CD4-positive, CD25-positive, alpha-beta regulatory T cell (primary cell): ENCODE measurements at regions not wholly inside any gene's neighbourhood (a gene's known extent, or its start where the extent isn't known, plus 50 kb on each side); places are given as distances from the start of the nearest gene placed in this dataset.

Experiments
- ATAC-seq, 2 donors: fragments of 150-1000 bp; cut with Tn5 transposase; one replicate each; pipeline ENCODE4 v1.10.0; 2021; ENCODE audit warnings: low read depth in 2 of 2, moderate number of reproducible peaks in 2 of 2, moderate library complexity in 1 of 2
- DNase-seq, 3 donors: peaks; one replicate each; pipeline versions ENCODE4 v3.0.0 to v3.0.0-alpha.2; 2012 to 2022; ENCODE audit warnings: mixed read lengths in 1 of 3
- H3K27ac ChIP-seq: one replicate; pipeline ENCODE4 v1.7.0; 2013; ENCODE audit warnings: mild to moderate bottlenecking, low read length; ENCODE audit not compliant: insufficient read depth, poor library complexity, severe bottlenecking
- H3K27me3 ChIP-seq: one replicate; pipeline ENCODE4 v1.7.0; 2013; ENCODE audit warnings: low read length; ENCODE audit not compliant: control insufficient read depth, insufficient read depth
- H3K36me3 ChIP-seq: one replicate; pipeline ENCODE4 v1.7.0; 2013; ENCODE audit warnings: mild to moderate bottlenecking, low read length, moderate library complexity; ENCODE audit not compliant: control insufficient read depth, insufficient read depth
- H3K4me1 ChIP-seq: 2 replicates; pipeline ENCODE4 v1.7.0; 2013; ENCODE audit warnings: mild to moderate bottlenecking, low read length; ENCODE audit not compliant: insufficient read depth, control insufficient read depth, poor library complexity, severe bottlenecking
- H3K4me3 ChIP-seq: one replicate; pipeline ENCODE4 v1.7.0; 2013; ENCODE audit warnings: low read depth, mild to moderate bottlenecking, low read length, moderate library complexity
- H3K9me3 ChIP-seq, 2 experiments: 1 replicate in 1 of 2; 2 replicates in 1 of 2; pipeline ENCODE4 v1.7.0; 2013; ENCODE audit warnings: low read length in 2 of 2, mild to moderate bottlenecking in 1 of 2, moderate library complexity in 1 of 2; ENCODE audit not compliant: control insufficient read depth in 2 of 2
- H3K27ac Mint-ChIP-seq, 3 donors: one replicate each; pipeline ENCODE4 v1.8.0; 2020 to 2022; ENCODE audit warnings: mild to moderate bottlenecking in 3 of 3, mixed read lengths in 3 of 3, moderate library complexity in 2 of 3
- H3K27me3 Mint-ChIP-seq: one replicate; pipeline ENCODE4 v1.8.0; 2022; ENCODE audit warnings: mild to moderate bottlenecking, mixed read lengths
- H3K36me3 Mint-ChIP-seq: one replicate; pipeline ENCODE4 v1.8.0; 2020; ENCODE audit warnings: mixed read lengths
- H3K4me1 Mint-ChIP-seq, 4 donors: one replicate each; pipeline ENCODE4 v1.8.0; 2020 to 2022; ENCODE audit warnings: mixed read lengths in 4 of 4, mild to moderate bottlenecking in 1 of 4
- H3K4me3 Mint-ChIP-seq, 4 donors: one replicate each; pipeline ENCODE4 v1.8.0; 2020 to 2022; ENCODE audit warnings: mild to moderate bottlenecking in 4 of 4, mixed read lengths in 4 of 4, moderate library complexity in 3 of 4
- H3K9me3 Mint-ChIP-seq, 7 donors: one replicate each; pipeline ENCODE4 v1.8.0; 2020 to 2022; ENCODE audit warnings: mixed read lengths in 7 of 7, mild to moderate bottlenecking in 3 of 7, moderate library complexity in 2 of 7

GRCh38 chr9:1528456-1528855 is 478.3 kb downstream of the DMRT2 start:
- peaks cover 0 to 4% (median 0%) of the 10 kb centered on the region in 7 donors for H3K9me3 Mint-ChIP-seq
- ATAC-seq, result no peak
- no peaks in the 10 kb centered on the region for H3K36me3 ChIP-seq

GRCh38 chr9:1530696-1531095 is 480.5 kb downstream of the DMRT2 start:
- peaks cover 0 to 4% (median 2%) of the 10 kb centered on the region in 7 donors for H3K9me3 Mint-ChIP-seq
- H3K27me3 Mint-ChIP-seq, result no peaks in the 10 kb centered on the region
- H3K36me3 Mint-ChIP-seq, result no peaks in the 10 kb centered on the region
- Histone ChIP-seq H3K9me3 (no peaks in the 10 kb centered on the region), H3K27me3 (no peaks in the 10 kb centered on the region), H3K36me3 (no peaks in the 10 kb centered on the region), H3K4me3 (no peak overlapping the region), H3K4me1 (no peaks in the 10 kb centered on the region), H3K27ac (no peak overlapping the region)
- H3K27ac Mint-ChIP-seq, result no peak overlapping the region
- DNase-seq (no peak), ATAC-seq (no peak)
- H3K4me1 Mint-ChIP-seq, result no peaks in the 10 kb centered on the region
- no peak overlapping the region for H3K4me3 Mint-ChIP-seq

More at GRCh38 chr9:1528456-1528855, 478.3 kb downstream of the DMRT2 start:
- Mint-ChIP-seq H3K4me1 (no peaks in the 10 kb centered on the region), H3K27me3 (no peaks in the 10 kb centered on the region), H3K27ac (no peak overlapping the region), H3K4me3 (no peak overlapping the region), H3K36me3 (no peaks in the 10 kb centered on the region)
- no peak overlapping the region for H3K27ac ChIP-seq
- no peak overlapping the region for H3K4me3 ChIP-seq
- DNase-seq, result no peak
- no peaks in the 10 kb centered on the region for H3K9me3 ChIP-seq
- no peaks in the 10 kb centered on the region for H3K4me1 ChIP-seq
- H3K27me3 ChIP-seq, result no peaks in the 10 kb centered on the region

GRCh38 chr9:1531424-1531823 is 481.3 kb downstream of the DMRT2 start:
- Histone ChIP-seq H3K9me3 (no peaks in the 10 kb centered on the region), H3K27me3 (no peaks in the 10 kb centered on the region), H3K36me3 (no peaks in the 10 kb centered on the region), H3K4me1 (no peaks in the 10 kb centered on the region), H3K4me3 (no peak overlapping the region), H3K27ac (no peak overlapping the region)
- Mint-ChIP-seq H3K9me3 (peaks cover 0 to 5% (median 2%) of the 10 kb centered on the region in 7 donors), H3K4me3 (no peak overlapping the region), H3K27ac (no peak overlapping the region), H3K27me3 (no peaks in the 10 kb centered on the region), H3K36me3 (no peaks in the 10 kb centered on the region), H3K4me1 (no peaks in the 10 kb centered on the region)
- DNase-seq (no peak), ATAC-seq (no peak)

GRCh38 chr9:1532171-1532570 is 482.0 kb downstream of the DMRT2 start:
- Mint-ChIP-seq H3K27me3 (no peaks in the 10 kb centered on the region), H3K4me1 (no peaks in the 10 kb centered on the region), H3K4me3 (no peak overlapping the region), H3K9me3 (peaks cover 0 to 5% (median 2%) of the 10 kb centered on the region in 7 donors), H3K27ac (no peak overlapping the region), H3K36me3 (no peaks in the 10 kb centered on the region)
- Histone ChIP-seq H3K4me3 (no peak overlapping the region), H3K36me3 (no peaks in the 10 kb centered on the region), H3K27ac (no peak overlapping the region), H3K4me1 (no peaks in the 10 kb centered on the region), H3K9me3 (no peaks in the 10 kb centered on the region), H3K27me3 (no peaks in the 10 kb centered on the region)
- DNase-seq, result no peak
- no peak for ATAC-seq

GRCh38 chr9:1535051-1535450 is 480.1 kb upstream of the SMARCA2 start:
- no peaks in the 10 kb centered on the region for H3K4me1 ChIP-seq

GRCh38 chr9:1535599-1535998 is 479.5 kb upstream of the SMARCA2 start:
- Mint-ChIP-seq H3K4me1 (no peaks in the 10 kb centered on the region), H3K9me3 (peaks cover 0 to 5% (median 1%) of the 10 kb centered on the region in 7 donors), H3K27me3 (no peaks in the 10 kb centered on the region), H3K27ac (no peak overlapping the region), H3K36me3 (no peaks in the 10 kb centered on the region), H3K4me3 (no peak overlapping the region)
- Histone ChIP-seq H3K4me3 (no peak overlapping the region), H3K9me3 (no peaks in the 10 kb centered on the region), H3K27ac (no peak overlapping the region), H3K27me3 (no peaks in the 10 kb centered on the region), H3K36me3 (no peaks in the 10 kb centered on the region), H3K4me1 (no peaks in the 10 kb centered on the region)
- no peak for ATAC-seq
- no peak for DNase-seq

More at GRCh38 chr9:1535051-1535450, 480.1 kb upstream of the SMARCA2 start:
- Histone ChIP-seq H3K27ac (no peak overlapping the region), H3K4me3 (no peak overlapping the region), H3K9me3 (no peaks in the 10 kb centered on the region), H3K36me3 (no peaks in the 10 kb centered on the region), H3K27me3 (no peaks in the 10 kb centered on the region)
- DNase-seq (no peak), ATAC-seq (no peak)
- H3K36me3 Mint-ChIP-seq, result no peaks in the 10 kb centered on the region
- peaks cover 0 to 5% (median 2%) of the 10 kb centered on the region in 7 donors for H3K9me3 Mint-ChIP-seq
- H3K27me3 Mint-ChIP-seq, result no peaks in the 10 kb centered on the region
- H3K27ac Mint-ChIP-seq, result no peak overlapping the region
- H3K4me1 Mint-ChIP-seq, result no peaks in the 10 kb centered on the region
- H3K4me3 Mint-ChIP-seq, result no peak overlapping the region

- Mint-ChIP-seq H3K36me3 (no peaks in the 10 kb centered on the region), H3K27ac (no peak overlapping the region), H3K4me3 (no peak overlapping the region), H3K4me1 (no peaks in the 10 kb centered on the region), H3K27me3 (no peaks in the 10 kb centered on the region), H3K9me3 (peaks cover 0 to 5% (median 0%) of the 10 kb centered on the region in 7 donors)
- no peaks in the 10 kb centered on the region for H3K4me1 ChIP-seq
- H3K4me3 ChIP-seq, result no peak overlapping the region
- H3K9me3 ChIP-seq, result no peaks in the 10 kb centered on the region
- DNase-seq (no peak), ATAC-seq (no peak)
- H3K36me3 ChIP-seq, result no peaks in the 10 kb centered on the region
- no peaks in the 10 kb centered on the region for H3K27me3 ChIP-seq
- H3K27ac ChIP-seq, result no peak overlapping the region
These were observed 478.5 kb upstream of the SMARCA2 start for GRCh38 chr9:1536522-1537170.

- H3K27me3 Mint-ChIP-seq, result no peaks in the 10 kb centered on the region
These were observed 476.8 kb upstream of the SMARCA2 start for GRCh38 chr9:1538301-1538700.

More at GRCh38 chr9:1538301-1538700, 476.8 kb upstream of the SMARCA2 start:
- Mint-ChIP-seq H3K27ac (no peak overlapping the region), H3K4me3 (no peak overlapping the region), H3K4me1 (no peaks in the 10 kb centered on the region), H3K36me3 (no peaks in the 10 kb centered on the region), H3K9me3 (peaks cover 0 to 5% (median 0%) of the 10 kb centered on the region in 7 donors)
- ATAC-seq (no peak), DNase-seq (no peak)
- Histone ChIP-seq H3K9me3 (no peaks in the 10 kb centered on the region), H3K4me3 (no peak overlapping the region), H3K27ac (no peak overlapping the region), H3K27me3 (no peaks in the 10 kb centered on the region), H3K4me1 (no peaks in the 10 kb centered on the region), H3K36me3 (no peaks in the 10 kb centered on the region)
